GM19324 (cell line): ENCODE measurements at regions not wholly inside any gene's neighbourhood (a gene's known extent, or its start where the extent isn't known, plus 50 kb on each side); places are given as distances from the start of the nearest gene placed in this dataset.

ENCODE experiments used
- ATAC-seq: cut with Tn5 transposase; IDR thresholded peaks from one replicate; pipeline ENCODE4 v1.9.1; 2021; ENCODE audit warnings: mild to moderate bottlenecking, moderate library complexity; ENCODE audit not compliant: unreplicated experiment, low FRiP score

DNA sequence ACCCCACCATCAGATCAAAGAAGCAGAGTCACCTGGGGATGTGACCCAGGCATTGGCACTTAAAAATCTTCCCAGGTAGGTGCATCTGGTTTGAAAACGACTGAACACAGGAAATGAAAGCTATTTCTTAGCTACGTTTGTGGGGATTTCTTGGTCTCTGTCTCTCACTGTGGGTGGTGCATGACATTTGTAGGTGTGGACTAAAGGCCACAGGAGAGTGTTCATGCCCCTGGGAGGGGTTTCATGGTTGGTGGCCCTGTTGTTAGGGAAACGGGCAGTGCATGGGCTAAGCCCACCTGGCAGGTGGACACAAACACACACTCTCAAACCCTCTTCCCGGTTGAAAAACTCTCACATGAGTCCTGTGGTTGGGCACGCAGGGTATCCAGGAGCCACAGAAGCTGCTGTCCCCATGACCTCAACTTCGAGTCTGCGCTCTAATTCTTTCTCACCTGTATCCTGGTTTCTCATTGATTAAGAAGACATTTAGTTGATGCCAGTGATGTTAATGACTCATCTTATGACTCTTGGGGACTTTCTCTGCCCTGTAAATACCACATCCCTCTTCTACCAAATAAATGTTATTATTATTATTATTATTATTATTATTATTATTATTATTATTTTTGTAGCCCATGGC lies 119.4 kb downstream of the MRPS6 start:
- ATAC-seq, result no peak

DNA sequence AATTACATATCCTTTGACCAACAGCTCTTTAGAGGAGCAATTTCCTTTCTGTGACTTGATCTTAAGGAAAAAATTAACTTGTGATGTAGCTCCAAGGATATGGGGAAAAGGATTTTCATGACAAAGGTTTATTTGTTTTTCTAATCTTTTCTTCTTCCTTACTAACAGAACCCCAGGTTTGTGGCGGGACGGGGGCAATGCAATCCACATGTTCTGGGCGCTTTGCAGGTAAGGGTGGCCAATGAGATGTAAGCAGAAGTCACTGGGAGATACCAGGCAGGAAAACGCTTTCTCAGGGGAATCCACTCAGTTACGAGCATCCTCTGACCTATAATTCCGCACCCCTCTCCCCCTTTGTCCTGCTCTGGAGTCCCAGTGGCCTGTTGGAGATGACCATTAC lies 122.0 kb downstream of the MRPS6 start:
- no peak for ATAC-seq

DNA sequence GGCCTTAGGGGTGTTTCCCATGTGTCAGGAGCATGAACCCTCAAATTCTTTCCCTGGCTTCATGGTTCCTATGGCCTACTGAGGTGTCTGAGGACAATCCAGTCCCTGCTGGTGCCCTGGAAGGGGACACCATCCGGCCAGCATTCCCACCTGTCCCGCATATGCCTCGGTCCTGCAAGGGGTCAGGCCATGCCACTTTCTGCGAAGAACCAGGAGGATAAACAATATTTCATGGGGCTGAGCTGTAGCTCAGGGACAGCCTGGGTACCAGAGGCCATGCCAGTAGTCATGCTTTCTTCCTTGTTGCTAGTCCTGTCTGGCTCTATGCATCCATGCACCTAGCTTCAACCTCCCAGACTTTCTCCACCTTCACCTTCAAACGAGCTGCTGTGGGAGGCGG lies 123.6 kb downstream of the MRPS6 start:
- ATAC-seq, result no peak

DNA sequence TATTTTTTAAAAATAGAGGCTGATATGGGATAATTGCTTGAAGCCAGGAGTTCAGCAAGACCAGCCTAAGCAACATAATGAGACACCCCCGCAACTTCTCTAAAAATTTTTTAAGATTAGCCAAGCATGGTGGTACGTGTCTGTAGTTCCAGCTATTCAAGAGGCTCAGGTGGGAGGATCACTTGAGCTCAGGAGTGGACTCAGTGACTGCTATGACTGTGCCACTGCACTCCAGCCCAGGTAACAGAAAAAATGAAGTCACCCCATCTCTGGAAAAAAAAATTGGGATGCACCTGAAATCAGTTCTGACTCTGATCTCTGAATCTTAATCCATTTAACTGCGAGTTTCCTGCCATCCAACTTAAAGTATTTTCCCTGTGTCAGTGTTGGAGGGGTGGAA lies 124.2 kb downstream of the MRPS6 start:
- no peak for ATAC-seq

DNA sequence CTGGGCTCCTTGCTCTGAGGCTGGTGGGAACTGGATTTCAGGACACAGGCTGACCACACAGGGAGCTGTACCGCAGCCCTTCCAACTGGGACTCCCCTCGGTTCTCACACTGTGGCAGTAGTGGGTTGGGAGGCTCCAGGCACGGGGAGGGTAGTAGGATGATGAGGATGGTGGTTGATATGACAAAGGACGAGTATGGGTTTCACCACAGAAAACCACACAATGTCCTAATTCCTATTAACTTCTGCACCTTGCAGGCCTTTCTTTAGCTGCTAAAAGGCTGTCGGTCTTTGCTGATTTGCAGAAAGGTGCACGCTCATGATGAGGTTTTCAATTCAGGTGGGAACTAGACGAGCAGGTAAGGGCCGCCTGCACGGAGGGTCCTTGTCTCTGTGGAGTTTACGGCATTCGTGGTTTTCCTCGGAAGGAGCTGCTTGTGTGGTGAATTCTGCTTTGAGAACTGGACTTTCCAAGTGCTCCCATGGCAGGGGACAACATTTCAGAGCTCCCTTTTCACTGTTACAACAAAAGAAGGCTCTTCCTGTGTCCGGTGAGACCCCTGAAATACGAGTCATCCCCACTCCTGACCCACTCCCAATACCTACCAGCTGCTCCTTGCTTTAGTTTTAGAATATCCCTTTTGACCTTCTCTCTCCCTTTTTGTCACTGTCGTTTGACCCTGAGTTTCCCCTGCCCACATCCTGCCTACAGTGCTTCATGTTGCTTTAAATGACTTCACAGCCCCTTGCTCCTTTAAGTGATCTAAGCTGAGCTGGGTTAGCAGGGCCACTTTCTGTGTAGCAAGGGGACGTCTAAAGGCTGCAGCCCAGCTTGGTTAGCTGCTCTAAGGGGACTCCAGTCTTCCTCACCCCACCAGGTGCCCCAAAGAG lies 125.1 kb downstream of the MRPS6 start:
- no peak for ATAC-seq

DNA sequence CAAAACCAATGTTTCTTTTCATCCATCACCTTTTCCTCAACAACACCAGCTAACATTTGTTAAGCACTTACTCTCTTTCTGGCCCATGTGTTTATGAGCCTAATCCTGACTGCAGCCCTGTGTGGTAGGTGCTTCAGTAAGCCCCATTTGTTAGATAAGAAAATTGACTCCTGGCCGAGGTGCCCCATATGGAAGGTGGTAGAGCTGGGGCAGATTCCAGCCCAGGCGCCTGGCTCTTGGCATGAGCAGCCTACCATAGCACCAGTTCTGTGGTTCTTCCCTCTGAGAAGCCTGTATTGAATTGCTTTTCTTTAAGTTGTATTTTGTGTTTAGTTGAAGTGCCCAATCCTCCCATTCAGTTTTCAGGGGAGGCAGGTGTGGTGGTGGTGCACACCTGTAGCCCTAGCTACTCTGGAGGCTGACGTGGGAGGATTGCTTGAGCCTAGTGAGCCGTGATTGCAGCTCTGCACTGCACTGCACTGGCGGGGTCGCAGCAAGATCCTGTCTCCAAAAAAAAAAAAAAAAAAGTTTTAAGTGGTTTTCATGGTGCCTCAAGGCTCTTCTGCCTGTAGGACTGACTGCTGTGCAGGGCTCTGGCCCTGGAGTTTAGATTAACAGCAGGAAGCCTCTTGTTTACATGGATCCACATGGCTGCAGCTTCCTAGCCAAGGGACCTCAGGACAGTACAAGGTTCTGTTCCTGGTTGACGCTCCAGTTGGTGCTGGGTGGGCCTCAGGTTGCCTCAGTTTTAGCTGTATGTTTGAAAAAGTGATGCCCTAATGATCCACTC lies 125.9 kb downstream of the MRPS6 start:
- no peak for ATAC-seq

DNA sequence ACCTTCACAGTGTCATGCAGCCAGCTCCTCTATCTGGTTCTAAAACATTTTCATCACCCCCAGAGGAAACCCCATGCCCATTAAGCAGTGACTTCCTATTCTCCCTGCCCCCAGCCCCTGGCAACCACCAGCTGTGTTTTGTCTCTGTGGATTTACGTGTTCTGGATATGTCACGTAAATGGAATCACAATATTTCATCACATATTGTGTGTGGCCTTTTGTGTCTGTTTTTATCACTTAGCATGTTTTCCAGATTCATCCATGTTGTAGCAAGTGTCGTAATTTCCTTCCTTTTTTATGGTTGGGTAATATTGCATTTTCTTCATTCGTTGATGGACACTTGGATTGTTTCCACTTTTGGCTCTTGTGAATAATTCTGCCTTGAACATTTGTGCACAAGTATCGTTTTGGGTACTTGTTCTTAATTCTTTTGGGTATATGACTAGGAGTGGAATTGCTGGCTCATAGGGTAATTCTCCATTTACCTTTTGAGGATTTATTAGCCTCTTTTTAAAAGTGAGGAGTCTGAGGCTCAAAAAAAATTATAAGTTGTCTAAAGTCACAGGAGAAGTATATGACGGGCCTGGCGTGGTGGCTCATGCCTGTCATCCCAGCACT lies 127.0 kb downstream of the MRPS6 start:
- ATAC-seq, result no peak

DNA sequence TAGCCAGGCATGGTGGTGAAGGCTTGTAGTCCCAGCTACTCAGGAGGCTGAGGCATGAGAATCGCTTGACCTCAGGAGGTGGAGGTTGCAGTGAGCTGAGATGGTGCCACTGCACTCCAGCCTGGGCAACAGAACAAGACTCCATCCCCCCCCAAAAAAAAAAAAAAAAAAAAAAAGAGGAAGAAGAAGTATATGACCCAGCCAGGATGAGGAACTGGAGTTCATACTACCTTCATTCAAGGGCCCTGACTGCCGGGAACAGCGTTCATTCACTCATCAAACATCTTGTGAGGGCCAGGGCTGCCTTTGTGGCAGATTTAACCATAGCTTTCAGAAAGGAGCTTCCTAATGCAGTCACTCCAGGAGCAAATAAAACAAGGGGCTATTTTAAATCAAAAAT lies 127.6 kb downstream of the MRPS6 start:
- ATAC-seq, result no peak

DNA sequence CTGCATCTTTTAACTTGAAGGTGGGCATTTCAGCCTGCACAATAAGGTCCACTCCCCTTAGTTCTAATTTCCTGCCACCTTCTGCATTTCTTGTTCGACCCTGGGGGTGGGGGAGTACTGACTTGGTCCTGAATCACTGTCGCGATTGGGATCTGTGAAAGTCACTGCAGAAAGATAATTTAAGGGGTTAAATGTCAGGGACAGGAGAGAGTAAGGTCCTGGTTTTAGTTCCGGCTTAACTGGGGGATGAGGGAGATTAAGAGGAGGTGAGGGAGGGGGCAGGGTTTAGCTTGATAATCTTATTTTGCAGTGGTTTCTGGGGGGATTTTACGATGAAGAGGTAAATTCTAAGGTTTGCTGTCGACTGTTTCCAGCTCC lies 128.1 kb downstream of the MRPS6 start:
- ATAC-seq, result no peak

DNA sequence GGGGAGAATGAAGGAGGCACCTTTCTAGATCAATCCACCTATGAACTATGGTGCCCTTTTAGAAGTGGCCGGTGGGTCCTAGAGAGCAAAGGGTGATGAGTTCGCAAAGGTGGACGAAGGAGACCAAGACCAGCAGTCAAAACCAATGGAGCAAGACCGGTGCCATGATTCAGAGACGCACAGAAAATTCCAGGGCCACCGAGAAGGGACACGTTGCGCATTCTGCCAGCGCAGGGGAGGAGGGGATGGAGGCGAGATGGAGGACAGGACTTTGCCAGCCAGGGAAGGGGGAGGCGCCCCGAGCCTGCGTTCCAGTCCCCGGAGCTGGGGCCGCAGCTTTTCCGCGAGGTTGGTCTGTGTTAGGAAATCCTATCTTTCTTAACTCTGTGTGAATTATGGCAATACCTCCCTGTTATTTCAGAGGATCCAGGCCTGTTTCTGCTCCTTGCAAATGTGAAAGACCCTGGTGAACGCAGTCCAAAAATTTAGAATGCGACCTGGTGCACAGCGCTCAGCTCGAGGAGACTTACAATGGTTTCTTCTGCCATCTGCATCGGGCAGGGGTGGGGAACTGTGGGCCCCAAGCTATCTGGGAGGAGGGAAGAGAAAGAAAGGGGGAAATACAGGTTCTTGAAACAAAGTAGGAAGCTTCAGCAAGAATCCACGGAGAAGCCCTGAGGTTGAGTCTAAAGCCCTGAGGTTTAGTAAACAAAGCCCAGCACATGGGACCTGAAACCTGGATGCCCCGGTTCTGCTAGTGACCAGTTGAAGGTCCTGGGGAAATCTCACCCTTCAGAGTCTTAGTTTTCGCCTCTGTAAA lies 129.4 kb downstream of the MRPS6 start:
- no peak for ATAC-seq

DNA sequence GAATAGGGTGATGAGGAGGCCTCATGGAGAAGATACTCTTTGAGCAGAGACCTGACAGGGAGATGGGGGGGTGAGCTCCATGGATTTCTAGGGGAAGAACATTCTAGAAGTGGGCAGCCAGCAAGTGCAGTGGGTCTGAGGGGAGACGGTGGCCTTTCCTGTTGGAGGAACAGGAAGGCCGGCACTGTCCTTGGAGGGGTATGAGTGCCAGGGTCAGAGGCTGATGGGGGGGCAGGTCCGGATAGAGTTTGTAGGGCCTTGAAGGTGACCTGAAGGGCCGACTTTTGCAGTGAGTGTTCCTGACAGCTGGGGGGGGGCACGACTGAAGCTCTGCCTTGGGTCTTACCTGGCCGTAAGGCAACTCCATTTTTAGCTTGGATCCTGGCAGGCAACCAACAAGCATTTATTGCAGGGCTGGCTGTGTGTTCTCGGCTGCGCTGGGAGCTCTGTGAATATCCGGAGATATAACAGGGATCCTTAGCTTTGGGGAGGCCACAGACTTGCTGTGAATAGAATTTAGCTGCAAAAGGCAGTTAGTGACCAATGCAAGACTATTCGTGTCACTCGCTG lies 130.6 kb downstream of the MRPS6 start:
- no peak for ATAC-seq

DNA sequence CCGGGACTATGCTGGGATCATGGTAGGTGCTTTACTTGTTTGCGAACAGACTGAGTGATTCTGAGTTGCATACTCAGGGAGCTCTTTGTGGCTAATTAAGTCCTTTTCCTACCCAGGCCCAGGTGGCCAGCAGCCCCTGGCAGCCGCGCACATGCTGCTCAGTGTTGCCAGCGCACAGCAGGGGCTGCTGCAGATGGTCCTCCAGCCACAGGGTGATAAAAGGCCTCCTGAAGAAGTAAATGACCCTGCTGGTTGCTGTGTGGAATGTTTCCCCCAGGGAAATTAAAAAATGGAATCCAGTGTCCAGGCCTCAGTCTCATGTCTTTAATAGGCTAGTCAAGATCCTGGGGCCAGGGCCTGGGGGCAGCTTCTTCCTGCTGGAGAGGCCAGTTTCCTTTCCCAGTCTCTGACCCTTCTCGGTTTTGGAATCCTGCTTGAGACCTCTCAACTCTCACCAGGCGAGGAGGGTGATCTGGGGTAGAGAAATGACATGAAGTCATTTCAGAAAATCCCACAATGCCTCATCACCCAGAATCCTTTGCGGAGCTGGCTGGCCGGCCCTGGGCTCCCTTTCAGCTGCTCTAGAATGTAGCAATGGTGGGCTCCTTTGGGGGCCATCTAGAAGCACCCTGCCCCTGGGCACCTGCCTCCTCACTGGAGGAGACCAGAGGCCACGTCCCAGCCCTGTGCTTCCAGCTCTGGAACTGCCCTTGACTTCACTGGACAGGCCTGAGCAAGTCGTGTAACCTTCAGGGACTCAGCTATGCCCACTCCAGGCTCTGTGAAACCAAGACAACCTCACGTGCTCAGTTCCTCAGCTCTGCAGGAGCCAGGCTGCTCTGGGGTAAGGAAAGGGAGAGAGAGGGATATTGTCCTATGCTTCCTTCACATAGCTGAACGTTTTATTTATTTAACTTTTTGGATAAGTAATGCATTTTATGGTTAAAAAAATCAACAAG lies 131.4 kb downstream of the MRPS6 start:
- no peak for ATAC-seq

DNA sequence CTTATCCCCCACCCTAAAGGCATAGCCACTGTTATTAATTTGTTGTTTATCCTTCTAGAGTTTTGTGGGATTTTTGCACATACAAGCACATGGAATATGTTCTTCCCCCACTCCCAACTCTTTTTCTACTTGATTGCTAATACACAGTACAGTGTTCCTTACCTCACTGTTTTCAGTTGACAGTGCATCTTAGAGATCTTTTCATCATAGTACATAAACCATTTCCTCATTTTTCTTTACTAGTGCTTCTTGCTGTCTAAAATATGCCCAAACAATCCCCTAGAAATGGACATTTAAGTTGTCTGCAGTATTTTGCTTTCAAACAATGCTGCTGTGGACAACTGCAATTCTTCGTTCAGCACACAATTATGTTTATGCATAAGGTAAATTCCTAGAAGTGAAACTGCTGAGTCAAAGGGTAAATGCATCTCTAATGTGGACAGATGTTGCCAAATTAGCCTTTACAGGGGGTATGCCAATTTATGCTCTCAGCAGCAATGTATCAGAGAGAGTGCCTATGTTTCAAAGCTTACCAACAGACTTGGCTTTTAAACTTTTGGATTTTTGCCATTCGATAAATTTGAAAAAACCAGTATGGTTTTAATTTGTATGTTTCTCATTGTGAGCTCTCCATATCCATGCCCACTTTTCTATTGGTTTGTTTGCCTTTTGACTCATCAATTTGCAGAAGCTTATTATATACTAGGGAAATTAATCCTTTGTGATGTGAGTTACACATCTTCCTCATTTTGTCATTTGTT lies 132.6 kb downstream of the MRPS6 start:
- ATAC-seq, result peak; percentile 48

DNA sequence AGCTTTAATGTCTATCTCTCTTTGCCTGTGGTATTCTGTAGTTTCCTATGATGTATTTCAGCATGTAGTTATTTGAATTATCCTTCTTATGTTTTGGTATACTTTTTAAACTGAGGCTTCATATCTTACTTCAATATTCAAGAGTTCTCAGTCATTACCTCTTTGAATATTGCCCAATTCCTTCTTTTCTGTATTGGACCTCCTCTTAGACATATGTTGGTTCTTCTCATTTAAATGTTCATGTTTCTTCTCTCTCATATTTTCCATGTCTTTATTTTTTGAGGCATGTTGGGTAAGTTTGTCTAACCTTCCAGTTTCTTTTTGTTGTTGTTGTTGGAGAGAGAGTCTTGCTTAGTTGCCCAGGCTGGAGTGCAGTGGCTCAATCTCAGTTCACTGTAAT lies 140.6 kb downstream of the MRPS6 start:
- ATAC-seq, result no peak

DNA sequence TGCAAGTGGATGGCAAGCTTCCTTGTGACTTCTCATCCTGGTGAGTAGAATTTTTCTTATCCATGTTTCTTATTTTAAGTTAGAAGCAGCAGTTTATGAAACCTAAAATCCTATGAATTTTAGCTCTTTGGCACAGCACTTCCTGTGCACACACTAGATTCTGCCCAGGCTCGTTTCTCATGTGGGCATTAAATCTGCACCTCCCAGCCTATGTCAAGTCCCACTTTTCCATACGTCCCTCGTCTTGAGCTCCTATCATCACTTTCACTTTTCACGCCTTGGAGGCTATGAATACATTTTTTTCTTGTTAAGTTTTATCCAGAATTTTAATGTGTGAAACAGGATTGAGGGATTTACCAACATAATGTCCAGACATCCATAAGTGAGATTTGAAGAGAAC lies 142.1 kb downstream of the MRPS6 start:
- no peak for ATAC-seq

DNA sequence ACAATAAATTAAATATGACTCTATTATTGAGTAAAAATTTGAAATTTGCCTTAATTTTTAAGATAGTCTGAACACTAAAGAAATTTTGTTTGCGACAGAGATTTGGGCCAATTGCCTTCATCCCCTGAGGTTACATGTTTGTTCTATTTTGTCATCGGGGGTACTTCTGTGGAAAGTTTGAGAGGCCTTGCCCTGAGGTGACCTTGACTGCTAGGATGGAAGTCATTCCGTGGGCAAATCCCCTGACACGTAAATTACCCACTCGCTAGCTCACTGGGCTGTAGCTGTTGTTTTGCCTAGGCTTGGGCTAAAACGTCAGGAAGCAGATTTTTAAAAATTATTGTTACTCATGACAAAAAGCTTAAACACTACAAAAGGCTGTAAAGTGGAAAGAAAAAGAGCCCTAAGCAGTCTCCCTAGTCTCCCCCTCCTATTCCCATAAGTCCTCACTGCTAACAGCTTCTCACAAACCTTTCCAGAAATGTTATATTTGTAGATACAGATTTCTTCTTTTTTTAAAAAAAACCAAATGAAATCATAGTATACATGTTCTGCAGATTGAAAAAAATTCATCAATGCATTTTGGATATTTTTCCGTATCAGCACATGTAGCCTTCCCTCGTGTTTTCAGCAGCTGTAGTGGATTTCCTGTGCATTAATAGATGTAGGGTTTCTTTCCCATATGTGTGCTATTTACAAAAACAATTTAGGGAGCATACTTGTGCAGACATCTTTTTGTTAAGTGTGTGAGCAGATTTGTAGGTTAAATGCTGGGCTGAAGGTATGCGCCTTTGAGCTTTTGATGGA lies 142.7 kb downstream of the MRPS6 start:
- no peak for ATAC-seq

DNA sequence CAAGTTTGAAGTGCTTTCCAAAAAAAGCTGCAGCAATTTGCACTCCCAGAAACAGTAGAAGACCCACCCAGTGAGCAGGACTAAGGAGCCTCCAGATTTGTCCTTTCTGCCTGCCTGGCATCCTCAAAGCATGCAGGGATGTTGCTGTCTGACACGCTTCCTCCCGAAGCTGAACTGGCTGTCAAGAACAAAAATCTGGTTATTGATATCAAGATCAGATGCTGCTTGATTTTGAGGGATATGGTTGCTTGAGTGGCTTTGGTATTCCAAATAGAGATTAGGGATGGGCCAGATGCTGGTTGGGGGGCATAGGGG lies 143.3 kb downstream of the MRPS6 start:
- no peak for ATAC-seq
